Lung (tissue), 11 donors: ENCODE measurements at regions not wholly inside any gene's neighbourhood (a gene's known extent, or its start where the extent isn't known, plus 50 kb on each side); places are given as distances from the start of the nearest gene placed in this dataset.

Source experiments
- ATAC-seq: fragments of 200-7000 bp; cut with Tn5 transposase; one replicate; pipeline ENCODE4 v1.9.1; 2020; ENCODE audit warnings: moderate number of reproducible peaks; ENCODE audit not compliant: insufficient read depth, low FRiP score
- DNase-seq, 3 donors: peaks; one replicate each; pipeline ENCODE4 v3.0.0-alpha.2; 2013 to 2017
- H3K27ac ChIP-seq, 2 donors: one replicate each; pipeline ENCODE4 v1.5.1; 2013; ENCODE audit warnings: mild to moderate bottlenecking in 2 of 2, moderate library complexity in 2 of 2, control low read depth in 1 of 2, inconsistent platforms in 1 of 2, low read depth in 1 of 2, low read length in 1 of 2
- H3K27me3 ChIP-seq, 3 donors: one replicate each; pipeline ENCODE4 v1.5.1; 2013; ENCODE audit warnings: low read length in 2 of 3; ENCODE audit not compliant: control insufficient read depth in 3 of 3, insufficient read depth in 3 of 3
- H3K36me3 ChIP-seq, 4 donors: one replicate each; pipeline ENCODE4 v1.5.1; 2013; ENCODE audit warnings: low read length in 4 of 4, mild to moderate bottlenecking in 1 of 4, moderate library complexity in 1 of 4; ENCODE audit not compliant: control insufficient read depth in 4 of 4, insufficient read depth in 4 of 4
- H3K4me1 ChIP-seq, 5 donors: one replicate each; pipeline ENCODE4 v1.5.1; 2013; ENCODE audit warnings: low read length in 5 of 5, mild to moderate bottlenecking in 2 of 5, moderate library complexity in 1 of 5; ENCODE audit not compliant: control insufficient read depth in 5 of 5, insufficient read depth in 5 of 5
- H3K4me3 ChIP-seq: one replicate; pipeline ENCODE4 v1.5.1; 2013; ENCODE audit warnings: mild to moderate bottlenecking, control low read depth, moderate library complexity
- H3K9ac ChIP-seq, 2 donors: one replicate each; pipeline ENCODE4 v1.5.1; 2013; ENCODE audit warnings: low read length in 2 of 2, control low read depth in 1 of 2; ENCODE audit not compliant: insufficient read depth in 1 of 2
- H3K9me3 ChIP-seq, 4 donors: one replicate each; pipeline ENCODE4 v1.5.1; 2013; ENCODE audit warnings: low read length in 3 of 4, mild to moderate bottlenecking in 1 of 4, moderate library complexity in 1 of 4; ENCODE audit not compliant: control insufficient read depth in 4 of 4, insufficient read depth in 3 of 4
- CTCF ChIP-seq: IDR thresholded peaks from 2 replicates; pipeline ENCODE4 v1.5.1; 2012; ENCODE audit warnings: mild to moderate bottlenecking; ENCODE audit errors: control extremely low read depth, extremely low read depth
- WGBS, 2 donors: extraction: QIAGEN DNeasy Blood & Tissue Kit; methylation state at CpG; one replicate each; pipeline ENCODE4 v1.1.7; 2013; 5-methylcytosine and 5-hydroxymethylcytosine counted together
- donor health status: control.
- donor health status: control.
- donor health status: Bipolar disorder and iron deficiency.
- donor health status: healthy.
- donor health status: DM: yes; HTN: yes; CAD: no.

GRCh38 chr5:93179466-93179865, 401.6 kb downstream of the NR2F1-AS1 start:
- TF ChIP-seq CTCF, result no peak

GRCh38 chr5:93174930-93175329, 406.1 kb downstream of the NR2F1-AS1 start:
- H3K9me3 ChIP-seq, result peaks cover 0 to 5% (median 2%) of the 10 kb centered on the region in 4 donors
- H3K4me1 ChIP-seq, result no peaks in the 10 kb centered on the region
- WGBS, 2 donors, result 91% methylated on average over 1 of the region's 1 CpG
- ATAC-seq (no peak), DNase-seq (no peak)
- no peak overlapping the region for H3K27ac ChIP-seq
- no peak overlapping the region for H3K9ac ChIP-seq
- no peak overlapping the region for H3K4me3 ChIP-seq
- no peaks in the 10 kb centered on the region for H3K27me3 ChIP-seq
- TF ChIP-seq CTCF, result no peak
- no peaks in the 10 kb centered on the region for H3K36me3 ChIP-seq

More at GRCh38 chr5:93179466-93179865, 401.6 kb downstream of the NR2F1-AS1 start:
- H3K27ac ChIP-seq, result no peak overlapping the region
- DNase-seq (no peak), ATAC-seq (no peak)
- no peak overlapping the region for H3K4me3 ChIP-seq
- H3K4me1 ChIP-seq, result no peaks in the 10 kb centered on the region
- no peak overlapping the region for H3K9ac ChIP-seq
- H3K36me3 ChIP-seq, result no peaks in the 10 kb centered on the region
- WGBS, 2 donors, result 69 to 71% methylated on average over 1 of the region's 1 CpG
- H3K27me3 ChIP-seq, result no peaks in the 10 kb centered on the region
- peaks cover 0 to 4% (median 2%) of the 10 kb centered on the region in 4 donors for H3K9me3 ChIP-seq

GRCh38 chr5:93165559-93165958, 415.5 kb downstream of the NR2F1-AS1 start:
- Histone ChIP-seq H3K9ac (no peak overlapping the region), H3K9me3 (no peaks in the 10 kb centered on the region), H3K4me1 (peaks cover 2 to 22% (median 6%) of the 10 kb centered on the region in 5 donors), H3K36me3 (no peaks in the 10 kb centered on the region), H3K27me3 (no peaks in the 10 kb centered on the region), H3K4me3 (no peak overlapping the region), H3K27ac (no peak overlapping the region)
- no peak for TF ChIP-seq CTCF
- ATAC-seq (no peak), DNase-seq (no peak)
- 42 to 59% methylated on average over 2 of the region's 2 CpGs for WGBS, 2 donors

- WGBS, 2 donors, result 72 to 75% methylated on average over 2 of the region's 2 CpGs
- Histone ChIP-seq H3K27ac (no peak overlapping the region), H3K4me1 (peaks cover 2 to 22% (median 6%) of the 10 kb centered on the region in 5 donors), H3K36me3 (no peaks in the 10 kb centered on the region), H3K4me3 (no peak overlapping the region), H3K9me3 (no peaks in the 10 kb centered on the region), H3K9ac (no peak overlapping the region), H3K27me3 (no peaks in the 10 kb centered on the region)
- DNase-seq, result peak in 1 of 3 donors; percentile 51
- TF ChIP-seq CTCF, result no peak
- no peak for ATAC-seq
These were observed 416.3 kb downstream of the NR2F1-AS1 start for GRCh38 chr5:93164690-93165089.
